Lower leg skin (tissue), 3 donors: ENCODE measurements at regions not wholly inside any gene's neighbourhood (a gene's known extent, or its start where the extent isn't known, plus 50 kb on each side); places are given as distances from the start of the nearest gene placed in this dataset.

Source experiments
- CTCF ChIP-seq, 3 donors: fragments of 450-650 bp; IDR thresholded peaks; one replicate each; pipeline ENCODE4 v1.5.1; 2016; ENCODE audit warnings: antibody characterized with exemption in 3 of 3, mild to moderate bottlenecking in 3 of 3, moderate library complexity in 2 of 3
- POLR2A ChIP-seq, 2 donors: fragments of 450-650 bp; IDR thresholded peaks; one replicate each; pipeline ENCODE4 v1.6.1; 2016 to 2017; ENCODE audit warnings: antibody characterized with exemption in 2 of 2, mild to moderate bottlenecking in 1 of 2, moderate library complexity in 1 of 2

GRCh38 chr12:97177481-97177880 lies 270.4 kb downstream of the NEDD1 start:
- TF ChIP-seq CTCF (IDR thresholded peaks at IDR 0.05) (no peak), POLR2A (IDR thresholded peaks at IDR 0.05) (no peak)
